Sciatic nerve (tissue), 2 donors: ENCODE measurements at regions not wholly inside any gene's neighbourhood (a gene's known extent, or its start where the extent isn't known, plus 50 kb on each side); places are given as distances from the start of the nearest gene placed in this dataset.
"Not testable (repeated sequence)": the region's sequence is repeated elsewhere in the genome, so short reads cannot be mapped to it uniquely, and the experiment has no call there.

Experiments used
- ATAC-seq: fragments of 200-7000 bp; cut with Tn5 transposase; one replicate; pipeline ENCODE4 v1.9.1; 2020; ENCODE audit warnings: mild to moderate bottlenecking, moderate library complexity
- DNase-seq: peaks from one replicate; pipeline ENCODE4 v3.0.0-alpha.2; 2020; ENCODE audit warnings: low spot score
- intact Hi-C: fragments of 100-400 bp; cut with DNase I; formaldehyde crosslinking; loops from one replicate; pipeline ENCODE4 v1.14.2; 2022
- donor health status: DM: no; HTN: no; CAD: no.
- donor health status: DM: no; HTN: no; CAD: no.

DNA sequence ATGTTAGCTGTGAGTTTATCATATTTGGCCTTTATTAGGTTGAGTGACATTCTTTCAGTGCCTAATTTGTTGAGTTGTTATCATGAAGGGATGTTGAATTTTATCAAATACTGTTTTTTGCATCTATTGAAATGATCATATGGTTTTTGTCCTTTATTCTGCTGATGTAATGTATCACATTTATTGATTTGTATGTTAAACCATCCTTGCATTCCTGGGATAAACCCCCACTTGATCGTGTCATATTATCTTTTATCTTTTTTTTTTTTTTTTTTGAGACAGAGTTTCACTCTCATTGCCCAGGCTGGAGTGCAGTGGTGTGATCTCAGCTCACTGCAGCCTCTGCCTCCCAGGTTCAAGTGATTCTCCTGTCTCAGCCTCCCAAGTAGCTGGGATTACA is 51.9 kb upstream of the MFGE8 start:
- intact Hi-C loops, ATAC-seq, DNase-seq: not testable (repeated sequence)

DNA sequence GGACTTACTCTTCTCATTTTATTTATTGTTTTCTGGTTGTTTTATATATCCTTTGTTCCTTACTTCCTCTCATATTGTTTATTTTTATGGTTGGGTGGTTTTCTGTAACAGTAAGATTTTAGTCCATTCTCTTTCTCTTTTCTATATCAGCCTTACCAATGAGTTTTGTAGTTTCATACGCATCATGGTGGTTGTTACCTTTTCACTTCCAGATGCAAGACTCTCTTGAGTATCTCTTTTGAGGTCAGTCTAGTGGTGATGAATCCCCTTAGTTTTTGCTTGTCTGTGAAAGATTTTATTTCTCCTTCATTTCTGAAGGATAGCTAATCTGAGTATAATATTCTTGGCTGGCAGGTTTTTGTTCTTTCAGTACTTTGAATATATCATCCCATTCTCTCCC is 57.1 kb upstream of the MFGE8 start:
- no peak for ATAC-seq
- intact Hi-C loops = no loop called here
- no peak for DNase-seq

DNA sequence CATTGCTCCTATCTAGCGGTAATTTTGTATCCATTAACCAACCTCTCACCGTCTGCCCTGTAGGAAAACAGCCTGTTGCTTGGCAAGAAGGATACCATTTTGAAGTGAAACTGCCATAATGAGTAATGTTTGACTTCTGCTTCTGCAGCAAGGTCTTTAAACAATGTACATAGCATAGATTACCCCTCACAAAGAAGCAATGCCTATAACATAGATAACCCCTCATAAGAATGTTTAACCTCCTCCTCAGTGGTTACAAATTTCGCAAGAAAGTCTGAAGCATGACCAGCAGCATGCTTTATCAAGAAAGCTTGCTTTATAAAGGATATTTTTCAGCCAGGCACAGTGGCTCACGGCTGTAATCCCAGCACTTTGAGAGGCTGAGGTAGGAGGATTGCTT is 61.2 kb upstream of the MFGE8 start:
- intact Hi-C loops = no loop called here
- DNase-seq (no peak), ATAC-seq (no peak)

DNA sequence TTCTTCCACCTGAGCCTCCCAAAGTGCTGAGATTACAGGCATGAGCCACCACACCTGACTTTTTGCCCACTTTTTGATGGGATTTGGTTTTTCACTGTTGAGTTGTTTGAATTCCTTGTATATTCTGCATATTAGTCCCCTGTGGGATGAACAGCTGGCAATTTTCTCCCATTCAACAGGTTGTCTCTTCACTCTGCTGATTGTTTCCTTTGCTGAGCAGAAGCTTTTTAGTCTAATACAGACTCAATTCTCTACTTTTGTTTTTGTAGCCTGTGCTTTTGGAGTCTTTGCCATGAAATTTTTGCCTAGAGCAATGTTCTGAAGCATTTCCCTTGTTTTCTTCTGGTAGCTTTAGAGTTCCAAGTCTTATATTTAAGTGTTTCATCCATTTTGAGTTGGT is 62.7 kb upstream of the MFGE8 start:
- intact Hi-C loops = no loop called here
- DNase-seq (no peak), ATAC-seq (no peak)

DNA sequence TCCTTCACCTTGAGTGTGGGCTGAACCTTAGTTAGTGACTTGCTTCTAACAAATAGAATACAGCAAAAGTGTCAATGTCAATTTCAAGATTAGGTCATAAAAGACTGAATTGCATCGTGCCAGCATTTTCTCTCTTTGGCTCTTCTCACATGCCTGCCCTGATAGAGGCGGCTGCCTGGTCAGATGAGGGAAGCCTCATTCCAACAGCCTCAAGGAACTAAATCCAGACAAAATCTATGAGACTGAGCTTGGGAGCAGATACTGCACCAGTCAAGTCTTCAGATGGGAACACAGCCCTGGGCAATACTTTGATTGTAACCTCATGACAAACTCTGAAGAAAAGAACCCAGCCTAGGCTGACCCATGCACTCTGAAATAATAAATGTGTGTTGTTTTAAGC is 63.5 kb upstream of the MFGE8 start:
- intact Hi-C loops = no loop called here

DNA sequence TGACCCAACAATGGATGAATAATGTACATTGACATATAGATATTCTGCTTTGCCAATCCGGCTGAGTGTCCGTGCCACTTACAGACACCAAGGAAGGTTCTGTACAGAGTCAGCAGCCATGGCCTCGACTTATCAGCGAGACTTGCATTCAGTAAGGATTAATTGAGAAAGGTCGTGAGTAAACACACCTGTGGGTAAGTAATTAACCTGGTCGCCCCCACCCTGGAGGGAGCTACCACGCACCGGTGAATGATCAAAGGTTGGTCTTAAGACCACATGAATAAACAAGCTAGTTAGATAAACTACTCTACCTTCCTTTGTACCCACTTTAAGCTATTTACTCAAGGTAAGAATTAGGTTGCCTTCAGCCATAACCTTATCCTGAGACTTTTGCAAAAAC is 66.5 kb upstream of the MFGE8 start:
- intact Hi-C loops = no loop called here
- DNase-seq = no peak

More for the DNA sequence above, 63.5 kb upstream of the MFGE8 start:
- DNase-seq = no peak
- no peak for ATAC-seq

DNA sequence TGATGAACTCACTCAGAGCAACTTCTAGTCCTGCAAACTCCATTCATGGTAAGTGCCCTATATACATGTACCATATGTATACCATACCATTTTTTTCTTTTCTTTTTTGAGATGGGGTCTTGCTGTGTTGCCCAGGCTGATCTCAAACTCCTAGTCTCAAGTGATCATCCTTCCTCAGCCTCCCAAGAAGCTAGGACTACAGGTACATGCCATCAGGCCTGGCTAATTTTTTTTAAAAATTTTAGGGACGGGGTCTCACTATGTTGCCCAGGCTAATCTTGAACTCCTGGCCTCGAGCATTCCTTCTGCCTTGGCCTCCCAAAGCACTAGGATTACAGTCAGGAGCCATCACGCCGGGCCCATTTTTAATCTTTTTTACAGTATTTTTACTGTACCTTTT is 67.3 kb upstream of the MFGE8 start:
- ATAC-seq = no peak
- intact Hi-C loops = no loop called here
- no peak for DNase-seq

More for the DNA sequence above, 66.5 kb upstream of the MFGE8 start:
- ATAC-seq = no peak

DNA sequence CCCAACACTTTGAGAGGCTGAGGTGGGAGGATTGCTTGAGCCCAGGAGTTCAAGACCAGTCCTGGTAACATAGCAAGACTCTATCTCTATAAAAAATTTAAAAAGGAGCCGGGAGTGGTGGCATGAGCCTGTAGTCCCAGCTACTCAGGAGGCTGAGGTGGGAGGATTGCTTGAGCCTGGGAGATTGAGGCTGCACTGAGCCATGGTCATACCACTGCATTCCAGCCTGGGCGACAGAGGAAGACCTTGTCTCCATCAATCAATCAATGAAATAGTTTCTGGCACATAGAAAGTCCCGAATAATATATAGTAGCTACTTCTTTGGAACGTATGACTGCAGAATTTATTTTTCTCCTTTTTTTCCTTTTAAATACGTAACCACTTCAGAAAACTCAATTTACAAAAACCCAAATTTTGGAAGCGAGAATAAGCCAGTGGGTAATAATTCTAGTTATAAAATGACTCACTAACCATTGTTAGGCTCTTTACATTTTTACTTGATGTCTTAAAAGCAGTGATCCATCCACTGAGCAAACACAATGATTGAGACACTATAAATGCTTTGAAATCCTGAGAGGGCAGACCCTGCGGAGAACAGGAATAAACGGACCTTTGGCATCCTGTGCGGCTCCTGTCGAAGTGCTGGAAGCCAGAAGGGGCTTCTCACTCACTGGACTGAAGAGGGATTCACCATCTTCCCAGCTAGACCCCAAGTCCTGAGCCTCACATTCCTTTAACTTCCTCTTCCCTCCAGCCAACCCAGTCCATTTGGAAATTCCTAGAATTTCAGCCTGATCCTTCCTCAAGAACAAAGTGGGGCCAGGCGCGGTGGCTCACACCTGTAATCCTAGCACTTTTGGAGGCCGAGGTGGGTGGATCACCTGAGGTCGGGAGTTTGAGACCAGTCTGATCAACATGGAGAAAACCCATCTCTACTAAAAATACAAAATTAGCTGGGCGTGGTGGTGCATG is 68.4 kb upstream of the MFGE8 start:
- intact Hi-C loops = no loop called here
- DNase-seq (no peak), ATAC-seq (no peak)

DNA sequence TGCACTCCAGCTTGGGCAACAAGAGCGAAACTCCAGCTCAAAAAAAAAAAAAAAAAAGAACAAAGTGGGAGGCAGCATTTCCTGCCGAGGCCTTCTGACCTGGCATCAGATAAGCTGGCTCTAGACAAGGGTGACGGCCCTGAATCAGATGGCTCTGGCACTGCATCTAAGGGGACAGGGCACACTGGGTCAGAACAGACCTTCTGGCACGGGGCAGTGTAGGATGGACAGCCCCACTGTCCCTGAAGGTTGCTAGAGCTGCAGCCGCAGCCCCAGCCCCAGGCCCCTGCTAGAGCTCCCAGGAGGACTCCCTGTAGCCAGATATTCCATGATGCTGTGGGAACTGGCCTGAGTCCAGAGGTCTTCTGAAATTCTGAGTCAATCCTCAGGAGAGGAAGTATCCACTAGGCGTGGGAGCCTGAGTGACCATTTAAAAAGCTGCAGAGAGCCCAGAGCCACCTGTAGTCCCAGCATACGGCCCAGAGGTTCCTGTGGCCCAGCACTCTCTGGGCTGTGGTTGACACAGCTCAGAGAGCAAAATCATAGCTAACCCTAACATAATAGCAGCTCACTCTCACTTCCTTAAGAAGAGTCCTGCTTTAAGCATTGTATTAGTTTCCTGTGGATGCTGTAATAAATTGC is 69.2 kb upstream of the MFGE8 start:
- peak; percentile 93 for ATAC-seq
- intact Hi-C loops = no loop called here
- peak; percentile 81 for DNase-seq

DNA sequence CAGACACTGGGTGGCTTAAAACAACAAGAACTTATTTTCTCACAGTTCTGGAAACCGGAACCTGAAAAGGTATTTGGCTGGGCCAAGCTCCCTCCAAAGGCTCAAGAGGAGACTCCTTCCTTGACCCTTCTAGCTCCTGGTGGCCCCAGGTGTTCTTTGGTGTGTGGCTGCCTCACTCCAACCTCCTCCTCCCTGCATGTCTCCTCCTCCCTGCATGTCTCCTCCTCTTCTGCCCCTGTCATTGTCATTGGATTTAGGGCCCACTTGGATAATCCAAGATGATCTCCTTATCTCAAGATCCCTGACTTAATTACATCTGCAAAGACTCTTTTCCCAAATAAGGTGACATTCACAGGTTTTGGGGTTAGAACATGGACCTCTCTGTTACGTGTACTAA is 69.8 kb upstream of the MFGE8 start:
- no peak for DNase-seq
- intact Hi-C loops = no loop called here
- ATAC-seq = peak; percentile 11

DNA sequence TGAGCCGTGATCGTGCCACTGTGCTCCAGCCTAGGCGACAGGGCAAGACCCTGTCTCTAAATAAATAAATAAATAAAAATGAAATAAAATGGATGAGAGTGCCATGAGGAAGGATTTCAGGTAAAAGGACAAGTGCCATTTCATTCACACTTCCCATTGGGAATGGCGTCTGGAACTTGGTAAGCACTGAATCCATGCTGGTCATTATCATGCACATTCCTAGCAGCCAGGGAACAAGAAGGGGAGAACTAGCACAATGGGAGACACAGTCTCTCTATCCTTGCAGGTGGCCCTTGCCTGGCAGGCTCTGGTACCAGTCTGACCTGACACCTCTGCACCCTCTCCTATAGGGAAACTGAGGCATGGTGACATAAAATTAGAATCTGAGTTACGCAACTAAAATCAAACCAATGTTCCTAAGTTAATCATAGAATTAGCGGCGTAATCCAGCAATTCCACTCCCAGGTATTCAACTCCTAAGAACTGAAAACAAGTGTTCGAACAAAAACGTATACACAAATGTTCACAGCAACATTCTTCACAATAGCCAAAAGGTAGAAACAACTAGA is 70.8 kb upstream of the MFGE8 start:
- no peak for DNase-seq
- no peak for ATAC-seq
- intact Hi-C loops = no loop called here

DNA sequence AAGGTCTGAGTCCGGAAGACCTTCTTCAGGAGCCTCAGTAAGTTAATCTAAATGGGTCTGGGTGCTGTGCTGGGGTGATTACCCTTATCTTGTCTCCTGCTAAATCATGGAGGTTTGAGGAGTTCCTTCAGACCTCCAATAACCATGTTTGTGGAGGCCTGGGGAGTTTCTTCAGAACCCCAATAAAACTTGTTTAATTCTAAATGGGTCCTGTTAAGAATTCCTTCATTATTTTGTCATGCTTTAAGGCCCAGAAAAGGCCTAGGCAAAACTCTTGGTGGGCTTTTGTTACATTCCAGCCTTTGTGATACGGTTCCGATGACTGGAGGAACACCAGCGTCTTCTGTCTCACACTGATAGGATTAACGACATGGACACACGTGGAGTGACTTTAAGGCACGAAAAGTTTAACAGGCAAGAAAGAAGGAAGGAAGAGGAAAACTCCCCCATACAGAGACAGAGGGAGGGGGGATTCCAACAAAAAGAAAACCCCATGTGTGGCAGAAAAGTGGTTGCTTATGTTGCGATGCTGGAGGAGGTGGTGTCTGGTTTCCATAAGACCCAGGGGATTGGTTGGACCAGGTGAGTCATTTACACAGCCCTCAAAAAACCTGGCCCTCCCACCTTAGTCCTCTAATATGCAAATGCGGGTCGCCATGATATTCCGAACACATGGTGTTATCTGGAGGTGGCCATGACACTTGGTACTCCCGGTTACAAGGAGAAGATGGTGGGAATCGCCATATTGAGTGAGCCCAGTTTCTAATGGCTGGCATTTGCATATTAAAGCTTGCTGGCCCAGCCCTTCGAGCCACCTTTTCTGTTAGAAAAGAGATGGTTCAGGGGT is 72.6 kb upstream of the MFGE8 start:
- no peak for DNase-seq
- intact Hi-C loops = no loop called here
- ATAC-seq = no peak

DNA sequence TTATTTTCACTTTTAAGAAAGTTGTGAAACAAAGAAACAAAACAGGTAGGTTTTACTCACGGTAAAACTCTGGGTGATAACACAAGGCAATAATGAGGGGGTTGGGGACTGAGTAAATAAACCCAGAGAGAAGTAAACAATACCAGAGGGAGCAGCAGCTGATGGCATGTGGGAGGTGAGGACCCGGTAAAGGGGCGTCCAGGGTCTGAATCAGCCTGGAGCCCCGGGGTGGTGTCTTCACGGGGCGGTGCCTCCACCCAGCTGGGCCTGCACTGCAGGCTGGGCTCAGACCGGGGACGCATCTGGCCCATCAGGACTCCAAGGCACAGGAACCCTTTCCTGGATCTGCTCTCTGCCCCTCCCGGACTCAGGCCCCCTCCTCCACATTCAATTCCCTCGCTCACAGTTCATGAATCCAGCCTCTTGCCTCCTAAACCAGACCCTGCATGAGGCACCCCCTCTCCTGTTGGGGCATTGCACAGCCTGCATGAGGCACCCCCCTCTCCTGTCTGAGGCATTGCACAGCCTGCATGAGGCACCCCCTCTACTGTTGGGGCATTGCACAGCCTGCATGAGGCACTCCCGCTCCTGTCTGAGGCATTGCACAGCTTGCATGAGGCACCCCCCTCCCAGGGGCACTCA is 73.9 kb upstream of the MFGE8 start:
- ATAC-seq = no peak
- DNase-seq = no peak

DNA sequence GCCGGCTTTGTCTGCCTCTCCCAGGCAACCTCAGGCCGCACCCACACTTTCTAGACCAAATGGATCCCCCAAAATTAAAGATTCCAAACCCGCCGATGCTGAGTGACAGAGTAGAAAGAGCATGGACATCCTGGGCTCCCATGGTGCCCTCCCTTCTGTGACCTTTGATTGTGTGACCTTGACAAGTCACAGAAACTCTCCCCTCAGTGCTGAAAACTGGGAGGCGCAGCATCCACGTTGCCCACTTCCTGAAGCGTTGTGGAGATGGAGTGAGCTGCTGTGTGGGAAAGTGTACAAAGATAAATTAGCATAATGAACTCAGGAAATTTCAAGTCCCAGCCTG is 74.4 kb upstream of the MFGE8 start:
- intact Hi-C loops = no loop called here
- DNase-seq (no peak), ATAC-seq (no peak)

More for the DNA sequence above, 73.9 kb upstream of the MFGE8 start:
- intact Hi-C loops = no loop called here

DNA sequence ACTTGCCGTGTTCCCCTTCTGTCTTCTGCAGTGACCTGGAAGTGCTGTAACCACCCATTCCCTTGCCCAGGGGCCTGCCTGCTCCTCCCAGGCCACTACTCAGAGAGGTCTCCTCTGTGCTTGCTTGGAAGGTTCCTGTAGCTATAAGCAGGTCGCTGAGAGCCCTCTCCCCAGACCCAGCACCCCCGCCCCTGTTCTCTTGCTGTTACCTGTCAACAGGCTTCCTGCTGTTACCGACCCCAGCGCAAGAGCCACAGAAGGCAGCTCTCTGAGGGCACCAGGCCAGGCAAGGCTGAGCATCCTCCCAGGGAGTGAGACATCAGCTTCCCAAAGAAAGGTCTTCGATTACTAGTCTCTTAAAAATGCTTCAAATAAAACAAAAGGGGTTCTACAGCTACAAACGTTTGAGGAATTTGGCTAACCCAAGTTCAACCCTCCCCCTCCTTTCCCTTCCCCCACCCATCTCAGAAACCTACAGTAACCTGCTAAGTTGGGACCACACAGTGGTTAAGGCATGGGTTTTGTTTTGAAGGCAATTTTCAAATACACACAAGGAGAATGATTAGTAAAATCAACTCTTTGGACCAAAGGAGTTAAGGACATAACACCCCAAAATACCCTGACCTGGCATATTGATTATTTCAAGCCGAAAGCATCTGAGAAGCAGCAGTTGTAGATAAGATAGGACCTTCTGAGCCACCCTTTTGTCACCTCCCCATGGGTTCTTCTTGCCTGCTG is 74.9 kb upstream of the MFGE8 start:
- ATAC-seq = no peak
- no peak for DNase-seq
- intact Hi-C loops = no loop called here

DNA sequence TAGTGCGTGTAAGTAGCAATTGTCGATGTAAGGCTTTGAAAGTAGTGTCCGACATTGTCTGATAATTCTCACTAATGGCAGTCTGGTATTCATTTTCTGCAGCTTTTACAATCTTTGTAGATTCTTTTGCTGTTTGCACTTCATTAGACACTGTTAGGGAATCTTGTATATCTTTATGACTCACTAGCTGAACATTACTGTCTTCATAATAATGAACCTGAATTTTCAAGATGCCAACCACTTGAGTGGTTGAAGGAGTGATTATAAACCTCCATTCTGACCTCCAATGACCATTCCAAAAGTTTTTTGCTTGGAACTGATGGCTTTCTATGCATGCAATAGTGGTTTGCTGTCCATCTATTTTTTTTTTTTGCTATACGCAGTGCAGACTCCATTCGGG is 76.4 kb upstream of the MFGE8 start:
- intact Hi-C loops = no loop called here
- no peak for DNase-seq
- ATAC-seq = no peak

DNA sequence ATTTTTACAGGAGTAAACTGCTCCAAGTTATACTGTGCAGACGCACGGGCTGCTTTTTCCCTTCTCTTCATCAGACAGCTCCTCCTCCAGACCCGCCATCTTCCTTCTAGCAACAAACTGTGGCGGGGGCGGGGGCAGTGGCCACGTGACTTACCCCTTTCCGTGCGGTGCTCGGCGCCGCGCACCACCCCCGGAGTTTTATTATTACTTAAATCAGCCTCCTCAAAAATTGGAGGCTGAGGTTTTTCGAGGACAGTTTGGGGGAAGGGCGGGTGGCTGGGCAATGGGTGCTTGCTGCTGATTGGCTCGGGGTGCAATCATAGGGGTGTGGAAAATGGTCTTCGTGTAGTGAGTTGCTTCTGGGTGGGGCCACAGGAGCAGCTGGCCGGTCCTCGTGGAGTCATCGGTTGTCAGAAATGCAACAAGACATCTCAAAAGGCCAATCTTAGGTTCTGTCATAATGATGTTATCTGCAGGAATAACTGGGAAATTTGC is 77.1 kb upstream of the MFGE8 start:
- intact Hi-C loops = no loop called here
- ATAC-seq = no peak
- DNase-seq = no peak

DNA sequence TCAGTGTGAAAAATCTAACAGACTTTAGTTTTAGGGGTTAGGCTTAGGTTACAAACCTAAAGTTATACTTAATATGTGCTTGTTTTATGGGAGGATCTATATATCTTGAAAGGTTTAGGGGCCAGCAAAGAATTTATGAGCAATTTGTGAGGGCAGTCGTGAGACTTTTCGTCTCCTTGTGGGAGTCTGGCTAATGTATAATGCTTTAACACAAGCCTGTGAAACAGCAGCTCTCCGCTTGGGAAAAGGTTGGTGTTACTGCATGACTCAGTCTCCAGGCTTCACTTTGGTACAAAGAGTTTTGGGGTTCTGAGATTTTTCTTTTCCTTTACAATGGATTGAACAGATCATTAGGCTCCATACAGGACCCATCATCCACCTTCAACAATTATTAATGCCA is 79.0 kb upstream of the MFGE8 start:
- no peak for DNase-seq
- no peak for ATAC-seq
- intact Hi-C loops = no loop called here
